Right cardiac atrium (tissue), 5 donors: ENCODE measurements at regions not wholly inside any gene's neighbourhood (a gene's known extent, or its start where the extent isn't known, plus 50 kb on each side); places are given as distances from the start of the nearest gene placed in this dataset.

Experiments used
- ATAC-seq, 2 donors: fragments of 200-7000 bp; cut with Tn5 transposase; one replicate each; pipeline versions ENCODE4 v1.8.0 to v1.9.1; 2020; ENCODE audit warnings: moderate library complexity in 2 of 2, mild to moderate bottlenecking in 1 of 2
- DNase-seq, 3 donors: peaks; one replicate each; pipeline ENCODE4 v3.0.0-alpha.2; 2020
- H3K27ac ChIP-seq: one replicate; pipeline ENCODE4 v1.5.1; 2013; ENCODE audit warnings: mild to moderate bottlenecking, low read length, control low read depth, moderate library complexity
- H3K27me3 ChIP-seq: one replicate; pipeline ENCODE4 v1.6.1; 2013; ENCODE audit not compliant: control insufficient read depth, insufficient read depth
- H3K4me1 ChIP-seq: one replicate; pipeline ENCODE4 v1.6.1; 2013; ENCODE audit warnings: low read length; ENCODE audit not compliant: control insufficient read depth, insufficient read depth
- H3K4me3 ChIP-seq: one replicate; pipeline ENCODE4 v1.5.1; 2013; ENCODE audit warnings: low read length, control low read depth
- H3K9me3 ChIP-seq: one replicate; pipeline ENCODE4 v1.6.1; 2013; ENCODE audit warnings: low read length; ENCODE audit not compliant: control insufficient read depth
- WGBS: extraction: QIAGEN DNeasy Blood & Tissue Kit; methylation state at CpG from one replicate; pipeline ENCODE4 v1.1.7; 2013; 5-methylcytosine and 5-hydroxymethylcytosine counted together
- intact Hi-C, 4 donors: fragments of 100-400 bp; cut with DNase I; formaldehyde crosslinking; loops; one replicate each; pipeline versions ENCODE4 v1.11.0 to v1.14.0; 2022 to 2023
- donor health status: healthy with polysubstance abuse.
- donor health status: DM: no; HTN: yes; CAD: no.
- donor health status: DM: no; HTN: no; CAD: no.
- donor health status: DM: no; HTN: yes; CAD: no; lungs with severe emphysema.
- donor health status: DM: yes; HTN: yes; CAD: no.

- intact Hi-C loops: no loop called here
- DNase-seq (no peak), ATAC-seq (no peak)
- no peak overlapping the region for H3K27ac ChIP-seq
- H3K4me1 ChIP-seq: no peaks in the 10 kb centered on the region
- no peaks in the 10 kb centered on the region for H3K9me3 ChIP-seq
- no peak overlapping the region for H3K4me3 ChIP-seq
- H3K27me3 ChIP-seq: no peaks in the 10 kb centered on the region
- 30% methylated on average over 1 of the region's 1 CpG for WGBS
Observed at GRCh38 chr5:75951158-75951557, 132.0 kb upstream of the SV2C start.

- Histone ChIP-seq H3K4me1 (no peaks in the 10 kb centered on the region), H3K27me3 (no peaks in the 10 kb centered on the region), H3K27ac (no peak overlapping the region), H3K4me3 (no peak overlapping the region), H3K9me3 (no peaks in the 10 kb centered on the region)
- WGBS: 54% methylated on average over 3 of the region's 3 CpGs
- intact Hi-C loops: no loop called here
- DNase-seq (no peak), ATAC-seq (no peak)
Observed at GRCh38 chr5:75948438-75948837, 134.7 kb upstream of the SV2C start.

- WGBS: 73% methylated on average over 2 of the region's 2 CpGs
- H3K27ac ChIP-seq: no peak overlapping the region
- no peaks in the 10 kb centered on the region for H3K9me3 ChIP-seq
- DNase-seq (no peak), ATAC-seq (no peak)
- H3K4me1 ChIP-seq: no peaks in the 10 kb centered on the region
- no peak overlapping the region for H3K4me3 ChIP-seq
- H3K27me3 ChIP-seq: no peaks in the 10 kb centered on the region
- intact Hi-C loops: no loop called here
Observed at GRCh38 chr5:75940418-75940817, 142.8 kb upstream of the SV2C start.

GRCh38 chr5:75935572-75935971 lies 147.6 kb upstream of the SV2C start:
- no peaks in the 10 kb centered on the region for H3K9me3 ChIP-seq
- no peak for DNase-seq
- WGBS: 58% methylated on average over 4 of the region's 4 CpGs
- no peaks in the 10 kb centered on the region for H3K4me1 ChIP-seq
- ATAC-seq: no peak
- no peaks in the 10 kb centered on the region for H3K27me3 ChIP-seq
- no peak overlapping the region for H3K27ac ChIP-seq
- intact Hi-C loops: no loop called here
- H3K4me3 ChIP-seq: no peak overlapping the region

GRCh38 chr5:75933489-75933888 lies 149.7 kb upstream of the SV2C start:
- no peak for ATAC-seq
- intact Hi-C loops: no loop called here
- WGBS: 41% methylated on average over 3 of the region's 3 CpGs
- Histone ChIP-seq H3K27ac (no peak overlapping the region), H3K4me3 (no peak overlapping the region), H3K27me3 (no peaks in the 10 kb centered on the region), H3K9me3 (no peaks in the 10 kb centered on the region), H3K4me1 (no peaks in the 10 kb centered on the region)
- DNase-seq: no peak

- no peak overlapping the region for H3K4me3 ChIP-seq
- intact Hi-C loops: no loop called here
- no peaks in the 10 kb centered on the region for H3K4me1 ChIP-seq
- ATAC-seq (no peak), DNase-seq (no peak)
- H3K9me3 ChIP-seq: no peaks in the 10 kb centered on the region
- no peak overlapping the region for H3K27ac ChIP-seq
- no peaks in the 10 kb centered on the region for H3K27me3 ChIP-seq
- WGBS: 71% methylated on average over 2 of the region's 2 CpGs
Observed at GRCh38 chr5:75931175-75931574, 152.0 kb upstream of the SV2C start.

GRCh38 chr5:75928992-75929391 lies 154.2 kb upstream of the SV2C start:
- Histone ChIP-seq H3K4me3 (no peak overlapping the region), H3K9me3 (no peaks in the 10 kb centered on the region), H3K27ac (no peak overlapping the region), H3K27me3 (no peaks in the 10 kb centered on the region), H3K4me1 (no peaks in the 10 kb centered on the region)
- intact Hi-C loops: no loop called here
- 71% methylated on average over 1 of the region's 1 CpG for WGBS
- ATAC-seq (no peak), DNase-seq (no peak)

GRCh38 chr5:75922480-75922879 lies 160.7 kb upstream of the SV2C start:
- Histone ChIP-seq H3K9me3 (no peaks in the 10 kb centered on the region), H3K27ac (no peak overlapping the region), H3K4me3 (no peak overlapping the region), H3K4me1 (no peaks in the 10 kb centered on the region), H3K27me3 (no peaks in the 10 kb centered on the region)
- no peak for DNase-seq
- ATAC-seq: no peak
- intact Hi-C loops: no loop called here

GRCh38 chr5:75921011-75921410 lies 162.2 kb upstream of the SV2C start:
- no peak overlapping the region for H3K4me3 ChIP-seq
- no peak overlapping the region for H3K27ac ChIP-seq
- H3K27me3 ChIP-seq: no peaks in the 10 kb centered on the region
- intact Hi-C loops: no loop called here
- DNase-seq: no peak
- no peaks in the 10 kb centered on the region for H3K4me1 ChIP-seq
- WGBS: 80% methylated on average over 6 of the region's 6 CpGs
- ATAC-seq: no peak
- no peaks in the 10 kb centered on the region for H3K9me3 ChIP-seq

- H3K4me3 ChIP-seq: no peak overlapping the region
- no peak overlapping the region for H3K27ac ChIP-seq
- no peaks in the 10 kb centered on the region for H3K9me3 ChIP-seq
- DNase-seq (no peak), ATAC-seq (no peak)
- no peaks in the 10 kb centered on the region for H3K4me1 ChIP-seq
- intact Hi-C loops: no loop called here
- H3K27me3 ChIP-seq: no peaks in the 10 kb centered on the region
- 18% methylated on average over 2 of the region's 2 CpGs for WGBS
Observed at GRCh38 chr5:75916144-75916543, 167.0 kb upstream of the SV2C start.

- Histone ChIP-seq H3K9me3 (no peaks in the 10 kb centered on the region), H3K27ac (no peak overlapping the region), H3K4me3 (no peak overlapping the region), H3K4me1 (no peaks in the 10 kb centered on the region), H3K27me3 (no peaks in the 10 kb centered on the region)
- WGBS: 75% methylated on average over 1 of the region's 1 CpG
- intact Hi-C loops: no loop called here
- ATAC-seq: no peak
- no peak for DNase-seq
Observed at GRCh38 chr5:75909223-75909622, 174.0 kb upstream of the SV2C start.

- intact Hi-C loops: no loop called here
- no peaks in the 10 kb centered on the region for H3K27me3 ChIP-seq
- no peak overlapping the region for H3K4me3 ChIP-seq
- no peaks in the 10 kb centered on the region for H3K4me1 ChIP-seq
- DNase-seq (no peak), ATAC-seq (no peak)
- no peaks in the 10 kb centered on the region for H3K9me3 ChIP-seq
- WGBS: 75% methylated on average over 4 of the region's 4 CpGs
- no peak overlapping the region for H3K27ac ChIP-seq
Observed at GRCh38 chr5:75907651-75908050, 175.5 kb upstream of the SV2C start.
